Fibroblast of lung (primary cell): ENCODE measurements at regions not wholly inside any gene's neighbourhood (a gene's known extent, or its start where the extent isn't known, plus 50 kb on each side); places are given as distances from the start of the nearest gene placed in this dataset.

Source experiments
- DNase-seq, 2 donors: peaks; one replicate each; pipeline versions ENCODE4 v3.0.0 to v3.0.0-alpha.2; 2010; ENCODE audit warnings: low read depth in 2 of 2
- H2AFZ ChIP-seq: 2 replicates; pipeline ENCODE4 v1.5.1; 2012; ENCODE audit warnings: low read length, control low read depth, inconsistent platforms
- H3K27ac ChIP-seq: 2 replicates; pipeline ENCODE4 v1.5.1; 2011; ENCODE audit warnings: low read length, control low read depth; ENCODE audit not compliant: insufficient read depth
- H3K27me3 ChIP-seq: 2 replicates; pipeline ENCODE4 v1.5.1; 2011; ENCODE audit warnings: mild to moderate bottlenecking, low read length; ENCODE audit not compliant: control insufficient read depth, insufficient read depth
- H3K36me3 ChIP-seq: 2 replicates; pipeline ENCODE4 v1.5.1; 2011; ENCODE audit warnings: low read length; ENCODE audit not compliant: control insufficient read depth, insufficient read depth
- H3K4me1 ChIP-seq: 2 replicates; pipeline ENCODE4 v1.5.1; 2011; ENCODE audit warnings: low read length; ENCODE audit not compliant: control insufficient read depth, insufficient read depth; ENCODE audit errors: extremely low read depth
- H3K4me2 ChIP-seq: 2 replicates; pipeline ENCODE4 v1.5.1; 2011; ENCODE audit warnings: low read length, control low read depth; ENCODE audit not compliant: insufficient read depth; ENCODE audit errors: extremely low read depth
- H3K4me3 ChIP-seq, 4 experiments: fragments of 200-600 bp in 1 of 4; sonication (generic) in 1 of 4; replicated peaks in 1 of 4; 2 replicates each; pipeline ENCODE4 v1.5.1; 2011 to 2016; ENCODE audit warnings: low read length in 4 of 4, low read depth in 3 of 4, mild to moderate bottlenecking in 3 of 4, control low read depth in 2 of 4, inconsistent platforms in 1 of 4, mixed read lengths in 1 of 4; ENCODE audit not compliant: insufficient read depth in 1 of 4; ENCODE audit errors: control extremely low read depth in 1 of 4
- H3K79me2 ChIP-seq: 2 replicates; pipeline ENCODE4 v1.5.1; 2012; ENCODE audit warnings: mild to moderate bottlenecking, low read length, inconsistent platforms; ENCODE audit not compliant: control insufficient read depth, insufficient read depth
- H3K9ac ChIP-seq: 2 replicates; pipeline ENCODE4 v1.5.1; 2011; ENCODE audit warnings: mild to moderate bottlenecking, low read length, control low read depth; ENCODE audit not compliant: insufficient read depth
- H3K9me3 ChIP-seq: 2 replicates; pipeline ENCODE4 v1.5.1; 2012; ENCODE audit warnings: low read depth, low read length; ENCODE audit not compliant: control insufficient read depth, insufficient read depth
- H4K20me1 ChIP-seq: 2 replicates; pipeline ENCODE4 v1.5.1; 2011; ENCODE audit warnings: low read length; ENCODE audit not compliant: control insufficient read depth, insufficient read depth; ENCODE audit errors: extremely low read depth
- CTCF ChIP-seq, 2 donors: IDR thresholded peaks in 1 of 2; conservative IDR thresholded peaks in 1 of 2; 1 replicate in 1 of 2; 2 replicates in 1 of 2; pipeline ENCODE4 v1.5.1; 2011 to 2012; ENCODE audit warnings: low read length in 2 of 2, control low read depth in 1 of 2, inconsistent platforms in 1 of 2, low read depth in 1 of 2, mild to moderate bottlenecking in 1 of 2
- EZH2 ChIP-seq: IDR thresholded peaks from 2 replicates; pipeline ENCODE4 v1.5.1; 2012; ENCODE audit warnings: low read length, control low read depth, mild to moderate bottlenecking; ENCODE audit errors: missing control alignments

- Histone ChIP-seq H3K4me1 (no peaks in the 10 kb centered on the region), H3K9ac (peak overlapping the region; percentile 32), H2AFZ (peak overlapping the region; percentile 46), H3K9me3 (no peaks in the 10 kb centered on the region), H3K36me3 (no peaks in the 10 kb centered on the region), H3K27me3 (no peaks in the 10 kb centered on the region), H3K4me3 (peak overlapping the region; percentile 77 to 91 (median 80)), H3K4me2 (no peak overlapping the region), H3K79me2 (peaks cover 37% of the 10 kb centered on the region), H3K27ac (peak overlapping the region; percentile 37), H4K20me1 (no peaks in the 10 kb centered on the region)
- TF ChIP-seq EZH2 (no peak), CTCF (conservative IDR thresholded peaks at IDR 0.05 in 1 of 2, IDR thresholded peaks at IDR 0.05 in 1 of 2; ENCODE audit: low read depth in 1 of 2, low read length in 2 of 2) (no peak)
- peak; percentile 44 to 54 for DNase-seq
Observed at GRCh38 chrX:45850775-45851433, 650.2 kb upstream of the DIPK2B start.

DNA sequence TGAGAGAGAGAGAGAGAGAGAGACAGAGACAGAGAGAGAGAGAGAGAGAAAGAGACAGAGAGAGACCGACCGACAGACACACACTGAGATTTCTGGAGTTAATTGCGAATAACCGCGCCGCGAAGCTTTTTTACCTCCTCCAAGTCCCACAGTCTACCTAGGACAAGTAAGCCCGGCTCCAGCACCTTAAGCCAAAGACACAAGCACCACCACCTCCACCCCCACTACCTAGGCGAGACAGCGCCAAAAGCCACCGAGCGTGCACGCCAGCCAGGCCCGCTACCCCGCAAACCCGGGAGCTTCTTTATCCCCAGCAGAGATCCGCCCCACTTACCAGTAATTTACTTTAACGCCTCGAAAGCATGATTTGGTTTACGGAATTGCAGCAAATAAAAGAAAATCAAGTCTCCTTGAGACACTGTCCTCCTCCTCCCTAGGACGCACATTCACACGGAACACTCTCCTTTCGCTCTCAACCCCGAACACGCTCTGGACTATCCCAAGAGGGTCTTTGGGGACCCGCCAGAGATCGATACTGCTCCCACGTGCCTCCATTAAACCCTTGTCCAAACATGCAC lies 649.6 kb upstream of the DIPK2B start:
- no peaks in the 10 kb centered on the region for H3K4me1 ChIP-seq
- H3K9me3 ChIP-seq = no peaks in the 10 kb centered on the region
- H3K27me3 ChIP-seq = no peaks in the 10 kb centered on the region
- H3K4me3 ChIP-seq = peak overlapping the region; percentile 77 to 91 (median 80)
- H3K4me2 ChIP-seq = no peak overlapping the region
- no peak for TF ChIP-seq CTCF (conservative IDR thresholded peaks at IDR 0.05 in 1 of 2, IDR thresholded peaks at IDR 0.05 in 1 of 2; ENCODE audit: low read depth in 1 of 2, low read length in 2 of 2)
- no peak for TF ChIP-seq EZH2
- no peaks in the 10 kb centered on the region for H4K20me1 ChIP-seq
- H3K36me3 ChIP-seq = no peaks in the 10 kb centered on the region
- peak overlapping the region; percentile 37 for H3K27ac ChIP-seq
- peaks cover 38% of the 10 kb centered on the region for H3K79me2 ChIP-seq
- DNase-seq = peak; percentile 13 to 35
- H2AFZ ChIP-seq = peak overlapping the region; percentile 46
- peak overlapping the region; percentile 32 for H3K9ac ChIP-seq

DNA sequence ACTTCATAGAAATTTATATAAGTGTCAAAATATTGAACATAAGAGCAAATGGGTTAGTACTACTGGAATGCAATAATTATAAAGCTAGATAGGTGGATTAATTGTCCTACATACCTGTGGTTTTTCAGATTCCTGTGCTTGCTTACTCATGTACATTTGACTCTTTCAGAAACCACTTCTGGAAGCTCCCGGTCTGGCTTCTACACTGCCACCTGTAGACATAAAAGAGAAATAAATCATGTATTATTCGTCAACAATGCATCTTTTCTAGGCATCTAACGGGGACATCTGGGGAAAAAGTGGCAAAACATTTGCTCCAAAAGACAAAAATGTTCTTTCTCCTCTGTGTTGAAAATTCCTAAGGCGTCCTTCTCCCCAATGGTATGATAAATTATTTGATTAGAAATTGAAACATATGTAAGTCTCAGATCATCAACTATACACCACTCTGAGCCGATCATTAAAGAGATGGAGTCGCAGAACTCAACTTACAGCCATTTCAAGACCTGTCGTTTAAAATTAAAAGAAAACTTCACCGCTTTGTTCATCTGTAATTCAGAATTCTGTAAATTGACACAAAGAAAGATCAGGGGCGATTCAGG lies 648.7 kb upstream of the DIPK2B start:
- H3K36me3 ChIP-seq = peaks cover 2% of the 10 kb centered on the region
- peak; percentile 7 to 24 for TF ChIP-seq CTCF (conservative IDR thresholded peaks at IDR 0.05 in 1 of 2, IDR thresholded peaks at IDR 0.05 in 1 of 2; ENCODE audit: low read depth in 1 of 2, low read length in 2 of 2)
- no peak for TF ChIP-seq EZH2
- no peak overlapping the region for H2AFZ ChIP-seq
- peak overlapping the region; percentile 35 for H3K4me2 ChIP-seq
- H3K9ac ChIP-seq = no peak overlapping the region
- no peaks in the 10 kb centered on the region for H3K27me3 ChIP-seq
- H3K4me1 ChIP-seq = no peaks in the 10 kb centered on the region
- H3K9me3 ChIP-seq = no peaks in the 10 kb centered on the region
- H3K4me3 ChIP-seq = peak overlapping the region; percentile 77 to 91 (median 80)
- H3K79me2 ChIP-seq = peaks cover 43% of the 10 kb centered on the region
- peak; percentile 83 to 91 for DNase-seq
- H3K27ac ChIP-seq = peak overlapping the region; percentile 37
- no peaks in the 10 kb centered on the region for H4K20me1 ChIP-seq
